AG20443 (cell line): ENCODE measurements at regions not wholly inside any gene's neighbourhood (a gene's known extent, or its start where the extent isn't known, plus 50 kb on each side); places are given as distances from the start of the nearest gene placed in this dataset.

Experiments
- DNase-seq: peaks from one replicate; pipeline ENCODE4 v3.0.0; 2012; ENCODE audit warnings: low spot score, mixed read lengths

DNA sequence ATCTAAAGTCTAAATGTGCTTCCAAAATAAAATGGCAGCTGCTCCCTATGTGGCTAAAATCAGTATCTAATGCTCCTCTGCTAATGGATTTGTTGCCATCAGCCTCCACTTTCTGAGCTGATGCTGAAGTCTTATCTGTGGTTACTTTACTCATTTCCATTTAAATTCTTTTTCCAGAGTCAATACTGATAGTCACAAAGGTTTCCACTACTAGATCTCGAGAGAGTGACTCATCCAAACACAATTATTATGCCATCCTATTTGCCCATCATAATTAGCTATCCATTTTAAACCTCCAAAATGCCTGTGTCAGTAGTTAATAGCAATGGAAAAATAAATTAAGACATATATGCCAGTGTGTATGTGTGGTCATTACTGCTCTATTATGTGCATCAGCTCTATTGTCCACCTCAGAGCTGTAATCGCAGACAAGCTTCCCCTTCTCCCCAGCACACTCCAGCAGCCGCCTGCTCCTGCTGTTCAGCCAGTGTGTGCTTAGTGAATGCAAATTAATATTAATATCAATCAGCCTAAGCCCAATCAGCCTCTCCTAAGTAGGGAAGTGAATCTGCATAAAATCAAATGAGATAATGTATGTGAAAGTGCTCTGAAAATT is 199.8 kb upstream of the ZIC3 start:
- no peak for DNase-seq

DNA sequence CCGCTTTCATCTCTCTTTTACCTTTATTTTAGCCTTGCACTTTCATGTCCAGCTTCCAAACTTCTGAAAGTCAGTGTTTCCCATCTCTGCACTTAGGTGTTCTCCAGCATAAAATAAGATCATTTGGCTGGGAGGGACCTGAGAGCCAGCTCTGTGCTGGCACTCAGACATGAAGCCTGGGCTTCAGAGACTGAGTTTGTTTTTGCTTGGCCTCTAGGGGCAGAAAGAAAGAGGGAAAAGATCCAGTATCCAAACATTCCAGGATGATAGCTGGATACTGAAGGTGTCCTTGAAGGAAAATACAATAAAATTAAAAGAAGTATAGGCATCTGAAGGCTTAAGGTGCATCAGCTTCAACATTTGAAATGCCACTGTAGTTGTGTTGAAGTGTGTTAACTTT is 202.4 kb upstream of the ZIC3 start:
- no peak for DNase-seq

- DNase-seq: no peak
Observed at GRCh38 chrX:137362583-137362982, 203.3 kb upstream of the ZIC3 start.

DNA sequence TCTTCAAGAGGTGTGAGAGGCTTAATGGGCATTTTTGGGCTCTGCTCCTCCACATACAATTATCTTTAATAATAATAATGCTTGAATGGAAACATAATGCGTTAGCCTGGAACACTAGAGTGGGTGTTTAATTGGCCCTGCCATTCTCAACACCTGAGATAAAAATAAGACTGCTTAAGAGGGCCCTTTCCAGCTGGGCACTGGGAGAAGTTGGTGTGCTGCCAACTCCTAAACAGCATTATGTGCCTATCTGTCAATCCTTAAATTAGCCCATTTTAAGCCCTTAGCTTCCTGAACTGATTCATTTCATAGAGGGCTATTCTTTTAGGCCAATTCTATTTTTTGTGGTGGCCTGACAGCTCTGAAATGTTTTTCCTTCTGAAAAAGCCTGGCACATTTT is 211.1 kb upstream of the ZIC3 start:
- DNase-seq: no peak

GRCh38 chrX:137353404-137353803 is 212.5 kb upstream of the ZIC3 start:
- DNase-seq: no peak

GRCh38 chrX:137352101-137352660 is 213.7 kb upstream of the ZIC3 start:
- DNase-seq: no peak

DNA sequence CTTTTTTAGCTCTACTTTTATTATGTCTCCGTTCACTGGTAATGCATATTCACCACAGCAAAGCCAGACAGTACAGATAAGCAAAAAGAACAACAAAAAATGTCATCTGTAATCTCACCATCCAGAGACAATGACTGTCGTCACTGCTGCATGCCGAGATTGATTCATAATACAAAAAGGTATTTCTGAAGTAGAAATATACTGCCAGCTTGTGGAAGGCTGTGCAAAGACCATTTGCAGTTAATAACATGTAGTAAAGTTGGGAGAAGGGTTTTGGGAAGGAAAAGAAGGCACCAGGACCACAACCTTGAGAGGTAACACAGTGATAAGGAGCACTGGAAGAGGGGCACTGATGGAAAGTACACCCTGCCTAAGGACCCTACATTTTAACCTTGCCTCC is 223.0 kb upstream of the ZIC3 start:
- DNase-seq: no peak

GRCh38 chrX:137313627-137314026 is 252.3 kb upstream of the ZIC3 start:
- DNase-seq: no peak

DNA sequence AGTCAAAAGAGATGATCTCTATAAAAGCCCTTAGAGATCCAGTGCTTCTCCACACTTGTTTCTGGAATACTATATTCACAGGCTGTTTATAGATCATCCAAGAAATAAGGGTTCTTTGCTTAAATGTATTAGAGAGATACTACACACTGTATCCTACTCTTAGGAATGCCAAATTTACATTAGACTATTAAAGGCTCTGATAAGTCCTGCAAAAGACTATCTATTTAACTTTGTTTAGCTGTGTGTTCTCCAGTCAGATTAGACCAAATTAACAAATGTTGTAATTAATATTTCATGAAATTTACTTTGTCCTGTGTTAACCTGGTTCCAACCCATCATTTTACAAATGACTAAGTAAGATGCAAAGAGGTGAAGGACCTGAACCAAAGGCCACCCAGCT is 260.5 kb upstream of the ZIC3 start:
- no peak for DNase-seq

- DNase-seq: no peak
Observed at GRCh38 chrX:137297167-137297566, 263.4 kb upstream of the GPR101 start.

- no peak for DNase-seq
Observed at GRCh38 chrX:137290011-137290410, 256.2 kb upstream of the GPR101 start.

DNA sequence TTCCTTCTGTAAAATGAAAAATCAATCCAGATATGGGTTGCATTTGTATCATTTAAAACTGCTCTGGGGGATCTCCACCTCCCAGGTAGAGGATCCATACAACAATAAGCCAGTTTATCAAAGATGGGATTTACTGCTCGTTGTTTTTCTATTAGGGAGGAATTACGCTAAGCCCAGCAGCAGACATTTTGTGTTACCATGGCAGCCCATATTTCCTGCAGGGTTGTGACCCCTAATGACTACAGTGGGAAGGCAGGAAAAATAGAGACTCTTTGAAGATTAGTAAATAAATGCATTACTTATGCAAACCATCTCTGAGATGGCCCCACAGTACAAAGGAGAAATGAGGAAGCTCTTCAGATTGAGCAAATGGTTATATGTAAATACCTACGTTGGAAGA is 253.4 kb upstream of the GPR101 start:
- no peak for DNase-seq

DNA sequence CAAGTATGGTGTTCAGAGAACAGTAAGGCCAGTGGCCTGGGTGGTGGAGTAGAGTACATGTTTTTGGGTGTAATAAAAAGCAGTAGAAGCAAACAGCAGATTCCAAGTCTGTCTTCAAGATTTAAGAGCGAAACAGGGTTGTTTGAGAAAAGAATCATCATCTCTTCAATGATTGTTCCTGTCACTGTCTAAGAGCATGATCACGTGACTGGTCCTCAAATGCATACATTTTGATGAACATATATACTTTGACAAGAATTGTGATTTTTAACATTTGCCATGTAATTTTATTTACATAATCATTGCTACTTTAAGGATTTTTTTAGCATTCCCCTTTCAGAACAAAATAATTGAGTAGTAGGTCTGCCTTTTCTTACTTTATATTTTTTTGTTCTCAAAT is 252.6 kb upstream of the GPR101 start:
- DNase-seq: no peak

GRCh38 chrX:137278825-137279224 is 245.0 kb upstream of the GPR101 start:
- no peak for DNase-seq

DNA sequence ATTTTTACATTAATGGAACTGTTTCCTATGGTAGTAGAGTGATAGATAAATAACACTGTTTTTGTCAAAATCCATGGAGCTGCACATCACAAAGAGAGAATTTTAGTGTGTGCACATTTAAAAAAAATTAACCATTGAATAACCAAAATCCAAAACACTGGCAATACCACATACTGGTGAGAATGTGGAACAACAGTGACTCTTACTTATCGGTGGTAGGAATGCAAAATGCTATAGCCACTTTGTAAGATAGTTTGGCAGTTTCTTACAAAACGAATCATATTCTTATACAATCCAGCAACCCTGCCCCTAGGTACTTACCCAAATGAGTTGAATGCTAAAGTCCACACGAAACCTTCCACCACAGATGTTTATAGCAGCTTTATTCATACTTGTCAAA is 229.6 kb upstream of the GPR101 start:
- DNase-seq: no peak

GRCh38 chrX:137245183-137245582 is 211.4 kb upstream of the GPR101 start:
- DNase-seq: no peak

GRCh38 chrX:137236837-137237236 is 203.0 kb upstream of the GPR101 start:
- DNase-seq: no peak

DNA sequence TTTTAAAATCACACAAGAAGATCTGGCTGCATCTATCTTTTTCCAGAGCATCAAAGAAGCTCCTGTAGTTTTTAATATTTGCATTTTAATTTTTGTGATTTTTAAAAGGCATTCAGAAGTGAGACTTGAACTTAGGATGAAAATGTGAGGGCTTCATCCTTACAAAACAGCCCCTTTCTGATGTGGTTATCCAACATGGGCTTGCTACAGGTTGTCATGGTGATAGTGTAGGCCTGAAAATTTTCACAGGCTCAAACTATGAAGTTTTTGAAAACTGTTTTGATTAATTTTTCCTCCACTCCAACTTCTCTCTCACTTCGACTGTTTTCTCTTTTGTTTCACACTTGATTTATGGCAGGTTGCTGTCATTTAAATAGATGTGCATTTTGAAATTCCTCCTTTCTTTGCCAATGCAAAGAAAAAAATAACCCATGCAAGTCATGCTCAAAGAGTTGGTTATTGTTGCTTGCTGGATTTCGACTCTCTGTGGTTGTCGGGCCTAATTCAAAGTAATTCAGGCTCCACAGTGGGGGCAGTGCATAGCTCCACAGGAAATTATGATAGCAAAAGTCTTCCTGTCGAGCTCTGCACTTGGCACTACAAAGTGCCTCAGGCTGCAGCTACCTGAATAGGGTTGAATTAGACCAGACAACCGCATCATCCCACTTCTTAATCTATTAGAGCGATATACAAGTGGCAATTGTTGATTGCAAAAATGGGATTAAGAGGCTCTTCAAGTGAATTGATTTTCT is 201.0 kb upstream of the GPR101 start:
- no peak for DNase-seq

DNA sequence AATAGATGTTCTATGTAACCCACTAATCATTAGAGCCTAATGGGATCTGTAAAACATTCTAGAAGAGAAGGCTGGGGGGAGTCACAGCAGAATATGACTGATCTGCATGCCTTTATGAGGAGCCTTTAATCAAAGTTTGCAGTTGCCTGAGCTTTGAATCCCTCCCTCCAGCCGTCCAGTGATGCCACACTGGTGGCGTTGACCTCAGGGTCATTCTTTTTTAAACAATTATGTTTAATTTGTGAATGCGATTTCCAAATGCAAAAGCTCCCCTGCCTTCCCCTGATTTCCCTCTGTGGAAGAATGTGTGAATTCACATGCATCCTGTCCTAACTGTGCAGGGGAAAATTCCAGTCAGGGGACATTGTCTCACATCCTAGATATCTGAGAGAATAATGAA is 199.7 kb upstream of the GPR101 start:
- no peak for DNase-seq

DNA sequence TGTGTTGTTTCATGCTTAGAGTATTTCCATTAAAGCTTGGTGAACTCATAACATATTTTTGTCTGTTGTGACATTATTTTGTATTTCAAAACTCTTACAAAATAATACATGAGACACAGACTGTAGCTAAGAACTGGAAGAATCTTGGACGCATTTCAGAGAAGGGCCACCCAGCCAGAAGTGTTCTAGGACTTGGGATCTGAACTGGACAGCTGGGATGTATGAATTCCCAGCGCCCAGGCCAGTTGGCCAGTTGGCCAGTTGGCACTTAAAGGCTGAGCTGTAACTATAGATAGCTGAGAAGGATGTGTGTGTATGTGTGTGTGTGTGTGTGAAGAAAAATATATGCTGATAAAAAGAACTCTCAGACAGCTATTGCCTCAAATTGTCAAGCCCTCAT is 193.4 kb upstream of the GPR101 start:
- DNase-seq: no peak

GRCh38 chrX:137215467-137215866 is 181.7 kb upstream of the GPR101 start:
- DNase-seq: no peak

DNA sequence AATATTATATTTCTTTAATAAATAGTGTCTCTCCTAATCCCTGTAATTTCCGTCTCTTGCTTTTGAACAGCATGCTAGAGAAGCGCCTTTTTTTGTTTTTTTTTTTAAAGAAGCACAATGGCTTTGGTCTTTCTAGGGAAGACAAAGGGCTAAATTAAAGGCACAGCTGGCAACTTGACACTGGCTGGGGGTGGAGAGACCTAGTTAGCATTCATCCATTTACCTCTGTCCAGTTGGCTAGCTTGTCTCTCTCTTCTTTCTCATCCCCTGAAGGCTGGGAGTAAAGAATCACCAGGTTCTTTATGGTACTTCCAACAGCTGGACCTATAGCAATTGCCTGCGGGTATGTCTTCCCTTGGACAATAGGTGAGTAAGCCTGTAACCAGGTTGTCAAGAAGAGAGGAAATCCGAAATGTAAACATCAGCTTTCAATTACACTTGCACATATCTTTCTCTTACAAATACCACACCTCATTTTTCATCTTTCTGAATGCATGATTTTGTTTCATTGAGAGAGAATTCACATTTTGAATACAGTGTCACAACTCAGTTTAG is 178.4 kb upstream of the GPR101 start:
- no peak for DNase-seq

GRCh38 chrX:137198040-137198439 is 164.2 kb upstream of the GPR101 start:
- DNase-seq: no peak
